ENCODE measurements at regions not wholly inside any gene's neighbourhood (a gene's known extent, or its start where the extent isn't known, plus 50 kb on each side); places are given as distances from the start of the nearest gene placed in this dataset.

- 70% methylated on average over 1 of the region's 1 CpG for WGBS (ENCODE audit: insufficient coverage)
- H3K9me3 Mint-ChIP-seq (ENCODE audit: insufficient read depth): peaks cover 2% of the 10 kb centered on the region
- ATAC-seq (ENCODE audit: low read depth) (no peak), DNase-seq (no peak)
- H3K4me3 ChIP-seq (ENCODE audit: control extremely low read depth in 1 of 5, extremely low read depth in 1 of 5, insufficient read depth in 1 of 5, low read depth in 2 of 5, low read length in 4 of 5): no peak overlapping the region
- CTCF ChIA-PET: no interaction called here
- no peaks in the 10 kb centered on the region for H3K79me2 ChIP-seq (ENCODE audit: control insufficient read depth, insufficient read depth, low read length)
- intact Hi-C loops (cut with micrococcal nuclease): no loop called here
- no peaks in the 10 kb centered on the region for H4K20me1 ChIP-seq (ENCODE audit: control insufficient read depth, insufficient read depth, low read length, poor library complexity, severe bottlenecking)
- H3K4me1 Mint-ChIP-seq: no peaks in the 10 kb centered on the region
- no peaks in the 10 kb centered on the region for H3K27me3 ChIP-seq (replicated peaks in 1 of 4; ENCODE audit: control extremely low read depth in 1 of 4, control insufficient read depth in 3 of 4, insufficient read depth in 4 of 4, low read length in 3 of 4)
- no peaks in the 10 kb centered on the region for H3K9me3 ChIP-seq (ENCODE audit: control extremely low read depth in 1 of 3, control insufficient read depth in 2 of 3, insufficient read depth in 1 of 3, low read length in 2 of 3)
- H3K36me3 ChIP-seq (replicated peaks in 1 of 2; ENCODE audit: control extremely low read depth in 1 of 2, control insufficient read depth in 1 of 2, extremely low read depth in 1 of 2, insufficient read depth in 2 of 2, low read length in 1 of 2): no peaks in the 10 kb centered on the region
- TF ChIP-seq EZH2 (IDR thresholded peaks at IDR 0.05; ENCODE audit: borderline replicate concordance, insufficient read depth, low read depth, low read length, poor library complexity, severe bottlenecking) (no peak), CTCF (IDR thresholded peaks at IDR 0.05) (no peak)
- H3K9ac ChIP-seq (ENCODE audit: low read length): no peak overlapping the region
- peaks cover 7% of the 10 kb centered on the region for H3K27me3 Mint-ChIP-seq
- POLR2A ChIA-PET: no interaction called here
- no peak overlapping the region for H3K4me2 ChIP-seq (replicated peaks; ENCODE audit: low read depth, low read length, poor library complexity, severe bottlenecking)
- H3K4me1 ChIP-seq (ENCODE audit: control insufficient read depth in 2 of 2, insufficient read depth in 2 of 2, low read length in 2 of 2): no peaks in the 10 kb centered on the region
- H3K4me3 Mint-ChIP-seq: no peak overlapping the region
- no peak overlapping the region for H2AFZ ChIP-seq (ENCODE audit: insufficient read depth, low read depth, low read length, poor library complexity, severe bottlenecking)
- H3K27ac ChIP-seq (ENCODE audit: low read length in 2 of 2): no peak overlapping the region
- no peak overlapping the region for H3K27ac Mint-ChIP-seq
These were observed 88.3 kb upstream of the PRR23C start for GRCh38 chr3:139132976-139133375.

DNA sequence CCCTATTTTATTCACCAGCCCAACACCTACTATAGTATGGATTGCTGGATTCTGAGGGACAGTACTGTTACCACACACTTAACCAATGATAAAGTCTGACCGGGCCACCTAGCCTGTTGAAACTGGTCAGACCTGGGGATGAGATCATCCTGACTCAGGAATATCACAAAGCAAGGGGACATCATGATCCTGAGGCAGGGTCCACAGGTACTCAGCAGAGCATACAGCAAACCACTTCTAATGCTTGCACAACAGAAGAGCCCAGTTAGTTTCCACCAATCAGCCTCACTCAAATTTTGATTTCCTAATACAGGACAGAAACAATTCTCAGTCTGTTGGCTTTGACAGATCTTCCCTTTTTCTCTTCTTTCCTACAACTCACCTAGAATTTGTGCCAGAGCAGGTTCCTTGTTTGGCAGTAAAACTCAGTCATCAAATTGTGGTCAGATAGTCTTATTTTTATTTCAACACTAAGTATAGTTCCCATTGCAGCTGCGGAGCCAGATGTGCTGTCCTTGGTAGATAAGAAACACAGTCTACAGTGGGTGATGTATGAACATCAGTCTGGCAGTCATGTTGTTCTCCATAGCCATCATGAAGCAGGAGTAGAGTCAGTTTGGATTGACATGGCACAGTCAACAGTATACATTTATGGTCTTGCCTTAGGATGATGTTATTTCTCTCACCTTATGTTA is 90.1 kb upstream of the PRR23C start:
- H4K20me1 ChIP-seq (ENCODE audit: control insufficient read depth, insufficient read depth, low read length, poor library complexity, severe bottlenecking): no peaks in the 10 kb centered on the region
- no peaks in the 10 kb centered on the region for H3K79me2 ChIP-seq (ENCODE audit: control insufficient read depth, insufficient read depth, low read length)
- no peaks in the 10 kb centered on the region for H3K36me3 ChIP-seq (replicated peaks in 1 of 2; ENCODE audit: control extremely low read depth in 1 of 2, control insufficient read depth in 1 of 2, extremely low read depth in 1 of 2, insufficient read depth in 2 of 2, low read length in 1 of 2)
- no peaks in the 10 kb centered on the region for H3K9me3 ChIP-seq (ENCODE audit: control extremely low read depth in 1 of 3, control insufficient read depth in 2 of 3, insufficient read depth in 1 of 3, low read length in 2 of 3)
- H3K9ac ChIP-seq (ENCODE audit: low read length): no peak overlapping the region
- H3K27me3 ChIP-seq (replicated peaks in 1 of 4; ENCODE audit: control extremely low read depth in 1 of 4, control insufficient read depth in 3 of 4, insufficient read depth in 4 of 4, low read length in 3 of 4): no peaks in the 10 kb centered on the region
- 61% methylated on average over 2 of the region's 2 CpGs for WGBS (ENCODE audit: insufficient coverage)
- Mint-ChIP-seq H3K4me1 (no peaks in the 10 kb centered on the region), H3K9me3 (ENCODE audit: insufficient read depth) (peaks cover 2% of the 10 kb centered on the region), H3K27ac (no peak overlapping the region), H3K4me3 (no peak overlapping the region), H3K27me3 (no peaks in the 10 kb centered on the region)
- no peak overlapping the region for H2AFZ ChIP-seq (ENCODE audit: insufficient read depth, low read depth, low read length, poor library complexity, severe bottlenecking)
- DNase-seq (no peak), ATAC-seq (ENCODE audit: low read depth) (no peak)
- TF ChIP-seq EZH2 (IDR thresholded peaks at IDR 0.05; ENCODE audit: borderline replicate concordance, insufficient read depth, low read depth, low read length, poor library complexity, severe bottlenecking) (no peak), CTCF (IDR thresholded peaks at IDR 0.05) (no peak)
- intact Hi-C loops (cut with micrococcal nuclease): no loop called here
- CTCF ChIA-PET: no interaction called here
- H3K4me1 ChIP-seq (ENCODE audit: control insufficient read depth in 2 of 2, insufficient read depth in 2 of 2, low read length in 2 of 2): no peaks in the 10 kb centered on the region
- H3K4me3 ChIP-seq (ENCODE audit: control extremely low read depth in 1 of 5, extremely low read depth in 1 of 5, insufficient read depth in 1 of 5, low read depth in 2 of 5, low read length in 4 of 5): no peak overlapping the region
- POLR2A ChIA-PET: no interaction called here
- H3K4me2 ChIP-seq (replicated peaks; ENCODE audit: low read depth, low read length, poor library complexity, severe bottlenecking): no peak overlapping the region
- H3K27ac ChIP-seq (ENCODE audit: low read length in 2 of 2): no peak overlapping the region

All from B cell (primary cell).